A549 (cell line): ENCODE measurements at regions not wholly inside any gene's neighbourhood (a gene's known extent, or its start where the extent isn't known, plus 50 kb on each side); places are given as distances from the start of the nearest gene placed in this dataset.

Experiments
- TF ChIP-seq, protein P1 (sequence below): fragments of >200 bp; sonication (Bioruptor Twin); formaldehyde crosslinking; IDR thresholded peaks from 3 replicates; pipeline ENCODE4 v1.5.1; 2016
- TF ChIP-seq, protein P2 (sequence below): fragments of 150-350 bp; IDR thresholded peaks from 2 replicates; pipeline ENCODE4 v1.6.1; 2014; ENCODE audit warnings: low read depth, mild to moderate bottlenecking, low read length

DNA sequence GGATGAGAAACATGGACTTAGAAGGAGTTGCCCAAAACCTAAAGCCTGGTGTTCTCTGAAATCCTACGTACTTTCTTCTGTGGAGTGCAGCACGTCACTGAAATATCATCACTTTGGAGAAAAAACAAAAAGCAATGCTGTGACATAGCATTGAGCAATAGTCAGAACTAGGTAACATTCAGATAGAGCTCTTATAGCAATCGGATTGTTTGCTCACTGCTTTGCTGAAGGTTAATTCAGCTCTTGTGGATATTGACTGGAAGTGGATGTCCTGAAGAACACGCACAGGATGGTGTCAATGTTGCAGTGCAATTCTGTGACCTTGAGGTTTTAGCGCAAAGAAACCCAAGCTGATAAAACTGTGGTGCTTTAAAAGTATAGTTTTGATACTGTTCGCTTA, 114.2 kb upstream of the GRXCR1 start:
- TF ChIP-seq, protein P1, sequence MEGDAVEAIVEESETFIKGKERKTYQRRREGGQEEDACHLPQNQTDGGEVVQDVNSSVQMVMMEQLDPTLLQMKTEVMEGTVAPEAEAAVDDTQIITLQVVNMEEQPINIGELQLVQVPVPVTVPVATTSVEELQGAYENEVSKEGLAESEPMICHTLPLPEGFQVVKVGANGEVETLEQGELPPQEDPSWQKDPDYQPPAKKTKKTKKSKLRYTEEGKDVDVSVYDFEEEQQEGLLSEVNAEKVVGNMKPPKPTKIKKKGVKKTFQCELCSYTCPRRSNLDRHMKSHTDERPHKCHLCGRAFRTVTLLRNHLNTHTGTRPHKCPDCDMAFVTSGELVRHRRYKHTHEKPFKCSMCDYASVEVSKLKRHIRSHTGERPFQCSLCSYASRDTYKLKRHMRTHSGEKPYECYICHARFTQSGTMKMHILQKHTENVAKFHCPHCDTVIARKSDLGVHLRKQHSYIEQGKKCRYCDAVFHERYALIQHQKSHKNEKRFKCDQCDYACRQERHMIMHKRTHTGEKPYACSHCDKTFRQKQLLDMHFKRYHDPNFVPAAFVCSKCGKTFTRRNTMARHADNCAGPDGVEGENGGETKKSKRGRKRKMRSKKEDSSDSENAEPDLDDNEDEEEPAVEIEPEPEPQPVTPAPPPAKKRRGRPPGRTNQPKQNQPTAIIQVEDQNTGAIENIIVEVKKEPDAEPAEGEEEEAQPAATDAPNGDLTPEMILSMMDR = no peak
- TF ChIP-seq, protein P2, sequence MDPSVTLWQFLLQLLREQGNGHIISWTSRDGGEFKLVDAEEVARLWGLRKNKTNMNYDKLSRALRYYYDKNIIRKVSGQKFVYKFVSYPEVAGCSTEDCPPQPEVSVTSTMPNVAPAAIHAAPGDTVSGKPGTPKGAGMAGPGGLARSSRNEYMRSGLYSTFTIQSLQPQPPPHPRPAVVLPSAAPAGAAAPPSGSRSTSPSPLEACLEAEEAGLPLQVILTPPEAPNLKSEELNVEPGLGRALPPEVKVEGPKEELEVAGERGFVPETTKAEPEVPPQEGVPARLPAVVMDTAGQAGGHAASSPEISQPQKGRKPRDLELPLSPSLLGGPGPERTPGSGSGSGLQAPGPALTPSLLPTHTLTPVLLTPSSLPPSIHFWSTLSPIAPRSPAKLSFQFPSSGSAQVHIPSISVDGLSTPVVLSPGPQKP = no peak
